ENCODE measurements at regions not wholly inside any gene's neighbourhood (a gene's known extent, or its start where the extent isn't known, plus 50 kb on each side); places are given as distances from the start of the nearest gene placed in this dataset.

- no peak for TF ChIP-seq CTCF (IDR thresholded peaks at IDR 0.05; ENCODE audit: borderline replicate concordance, extremely low read depth, low read length, poor library complexity, severe bottlenecking)
- no peak for TF ChIP-seq EZH2 (IDR thresholded peaks at IDR 0.05; ENCODE audit: borderline replicate concordance, low read depth, low read length, severe bottlenecking)
Observed at GRCh38 chr7:68504716-68505115, 1093.6 kb upstream of the AUTS2 start.

Measured in DND-41 (cell line).